Right lobe of liver (tissue), 6 donors: ENCODE measurements at regions not wholly inside any gene's neighbourhood (a gene's known extent, or its start where the extent isn't known, plus 50 kb on each side); places are given as distances from the start of the nearest gene placed in this dataset.

Experiments
- ATAC-seq, 4 donors: fragments of 200-7000 bp; cut with Tn5 transposase; one replicate each; pipeline ENCODE4 v1.9.1; 2020; ENCODE audit warnings: mild to moderate bottlenecking in 4 of 4, moderate library complexity in 4 of 4
- DNase-seq, 3 donors: peaks; one replicate each; pipeline ENCODE4 v3.0.0-alpha.2; 2020
- H3K27ac ChIP-seq, 3 donors: fragments of 200-600 bp; one replicate each; pipeline ENCODE4 v1.8.0; 2022
- H3K27me3 ChIP-seq, 2 donors: fragments of 200-600 bp; one replicate each; pipeline ENCODE4 v1.8.0; 2022
- H3K36me3 ChIP-seq, 4 donors: fragments of 200-600 bp; sonication (generic) in 1 of 4; one replicate each; pipeline versions ENCODE4 v1.5.1 to v1.8.0; 2017 to 2022; ENCODE audit warnings: control low read depth in 1 of 4
- H3K4me1 ChIP-seq, 4 donors: fragments of 200-600 bp; sonication (generic) in 1 of 4; one replicate each; pipeline versions ENCODE4 v1.5.1 to v1.8.0; 2017 to 2022; ENCODE audit warnings: control low read depth in 1 of 4
- H3K4me3 ChIP-seq, 3 donors: fragments of 200-600 bp; one replicate each; pipeline ENCODE4 v1.8.0; 2022
- H3K9me3 ChIP-seq, 4 donors: fragments of 200-600 bp; sonication (generic) in 1 of 4; one replicate each; pipeline versions ENCODE4 v1.5.1 to v1.8.0; 2017 to 2022; ENCODE audit warnings: control low read depth in 1 of 4
- CTCF ChIP-seq, 4 donors: fragments of 200-600 bp in 3 of 4; fragments of 450-650 bp in 1 of 4; IDR thresholded peaks; one replicate each; pipeline versions ENCODE4 v1.5.1 to v1.8.0; 2016 to 2022; ENCODE audit warnings: antibody characterized with exemption in 4 of 4, mild to moderate bottlenecking in 2 of 4
- POLR2A ChIP-seq: fragments of 450-650 bp; IDR thresholded peaks from one replicate; pipeline ENCODE4 v1.6.1; 2017; ENCODE audit warnings: antibody characterized with exemption, mild to moderate bottlenecking
- WGBS: methylation state at CpG from one replicate; pipeline ENCODE4 v1.1.6; 2018; ENCODE audit warnings: low coverage, low lambda C conversion rate; ENCODE audit not compliant: insufficient coverage; ENCODE audit errors: missing lambda C conversion rate; 5-methylcytosine and 5-hydroxymethylcytosine counted together
- intact Hi-C, 2 donors: fragments of 100-400 bp; cut with DNase I; formaldehyde crosslinking; loops; one replicate each; pipeline versions ENCODE4 v1.11.2 to v1.14.1; 2022
- donor health status: DM: no; HTN: yes; CAD: no.
- donor health status: DM: no; HTN: no; CAD: no.
- donor health status: DM: no; HTN: no; CAD: no.
- donor health status: DM: no; HTN: yes; CAD: no.
- donor health status: DM: no; HTN: yes; CAD: no.

GRCh38 chr2:20914087-20914486 is 91.2 kb upstream of the LDAH start:
- intact Hi-C loops, result no loop called here
- Histone ChIP-seq H3K9me3 (no peaks in the 10 kb centered on the region), H3K27me3 (no peaks in the 10 kb centered on the region), H3K36me3 (no peaks in the 10 kb centered on the region), H3K27ac (no peak overlapping the region), H3K4me3 (no peak overlapping the region), H3K4me1 (no peaks in the 10 kb centered on the region)
- ATAC-seq (no peak), DNase-seq (no peak)
- WGBS, result 65% methylated on average over 4 of the region's 4 CpGs
- no peak for TF ChIP-seq POLR2A
- no peak for TF ChIP-seq CTCF (IDR thresholded peaks at IDR 0.05)

- no peaks in the 10 kb centered on the region for H3K9me3 ChIP-seq
- TF ChIP-seq CTCF (IDR thresholded peaks at IDR 0.05) (no peak), POLR2A (no peak)
- H3K36me3 ChIP-seq, result no peaks in the 10 kb centered on the region
- intact Hi-C loops, result no loop called here
- no peak overlapping the region for H3K27ac ChIP-seq
- 69% methylated on average over 3 of the region's 3 CpGs for WGBS
- H3K27me3 ChIP-seq, result no peaks in the 10 kb centered on the region
- no peak for DNase-seq
- no peak overlapping the region for H3K4me3 ChIP-seq
- no peak for ATAC-seq
- H3K4me1 ChIP-seq, result no peaks in the 10 kb centered on the region
Observed at GRCh38 chr2:20913491-20913890, 90.6 kb upstream of the LDAH start.

GRCh38 chr2:20900052-20900636 is 77.2 kb upstream of the LDAH start:
- DNase-seq, result no peak
- H3K27ac ChIP-seq, result no peak overlapping the region
- H3K9me3 ChIP-seq, result no peaks in the 10 kb centered on the region
- no peak for ATAC-seq
- intact Hi-C loops, result no loop called here
- H3K4me3 ChIP-seq, result no peak overlapping the region
- H3K27me3 ChIP-seq, result no peaks in the 10 kb centered on the region
- no peaks in the 10 kb centered on the region for H3K36me3 ChIP-seq
- no peak for TF ChIP-seq CTCF (IDR thresholded peaks at IDR 0.05)
- TF ChIP-seq POLR2A, result no peak
- WGBS, result no CpG with 5 or more reads among the region's 2 CpGs
- H3K4me1 ChIP-seq, result no peaks in the 10 kb centered on the region

- H3K9me3 ChIP-seq, result no peaks in the 10 kb centered on the region
- WGBS, result 61% methylated on average over 2 of the region's 2 CpGs
- H3K27me3 ChIP-seq, result no peaks in the 10 kb centered on the region
- DNase-seq (no peak), ATAC-seq (no peak)
- H3K36me3 ChIP-seq, result no peaks in the 10 kb centered on the region
- intact Hi-C loops, result no loop called here
- H3K4me3 ChIP-seq, result no peak overlapping the region
- no peaks in the 10 kb centered on the region for H3K4me1 ChIP-seq
- no peak overlapping the region for H3K27ac ChIP-seq
- TF ChIP-seq CTCF (IDR thresholded peaks at IDR 0.05) (no peak), POLR2A (no peak)
Observed at GRCh38 chr2:20897874-20898453, 75.1 kb upstream of the LDAH start.
